Fibroblast of lung (primary cell): ENCODE measurements at regions not wholly inside any gene's neighbourhood (a gene's known extent, or its start where the extent isn't known, plus 50 kb on each side); places are given as distances from the start of the nearest gene placed in this dataset.

Source experiments
- DNase-seq, 2 donors: peaks; one replicate each; pipeline versions ENCODE4 v3.0.0 to v3.0.0-alpha.2; 2010; ENCODE audit warnings: low read depth in 2 of 2
- H2AFZ ChIP-seq: 2 replicates; pipeline ENCODE4 v1.5.1; 2012; ENCODE audit warnings: low read length, control low read depth, inconsistent platforms
- H3K27ac ChIP-seq: 2 replicates; pipeline ENCODE4 v1.5.1; 2011; ENCODE audit warnings: low read length, control low read depth; ENCODE audit not compliant: insufficient read depth
- H3K27me3 ChIP-seq: 2 replicates; pipeline ENCODE4 v1.5.1; 2011; ENCODE audit warnings: mild to moderate bottlenecking, low read length; ENCODE audit not compliant: control insufficient read depth, insufficient read depth
- H3K36me3 ChIP-seq: 2 replicates; pipeline ENCODE4 v1.5.1; 2011; ENCODE audit warnings: low read length; ENCODE audit not compliant: control insufficient read depth, insufficient read depth
- H3K4me1 ChIP-seq: 2 replicates; pipeline ENCODE4 v1.5.1; 2011; ENCODE audit warnings: low read length; ENCODE audit not compliant: control insufficient read depth, insufficient read depth; ENCODE audit errors: extremely low read depth
- H3K4me2 ChIP-seq: 2 replicates; pipeline ENCODE4 v1.5.1; 2011; ENCODE audit warnings: low read length, control low read depth; ENCODE audit not compliant: insufficient read depth; ENCODE audit errors: extremely low read depth
- H3K4me3 ChIP-seq, 4 experiments: fragments of 200-600 bp in 1 of 4; sonication (generic) in 1 of 4; replicated peaks in 1 of 4; 2 replicates each; pipeline ENCODE4 v1.5.1; 2011 to 2016; ENCODE audit warnings: low read length in 4 of 4, low read depth in 3 of 4, mild to moderate bottlenecking in 3 of 4, control low read depth in 2 of 4, inconsistent platforms in 1 of 4, mixed read lengths in 1 of 4; ENCODE audit not compliant: insufficient read depth in 1 of 4; ENCODE audit errors: control extremely low read depth in 1 of 4
- H3K79me2 ChIP-seq: 2 replicates; pipeline ENCODE4 v1.5.1; 2012; ENCODE audit warnings: mild to moderate bottlenecking, low read length, inconsistent platforms; ENCODE audit not compliant: control insufficient read depth, insufficient read depth
- H3K9ac ChIP-seq: 2 replicates; pipeline ENCODE4 v1.5.1; 2011; ENCODE audit warnings: mild to moderate bottlenecking, low read length, control low read depth; ENCODE audit not compliant: insufficient read depth
- H3K9me3 ChIP-seq: 2 replicates; pipeline ENCODE4 v1.5.1; 2012; ENCODE audit warnings: low read depth, low read length; ENCODE audit not compliant: control insufficient read depth, insufficient read depth
- H4K20me1 ChIP-seq: 2 replicates; pipeline ENCODE4 v1.5.1; 2011; ENCODE audit warnings: low read length; ENCODE audit not compliant: control insufficient read depth, insufficient read depth; ENCODE audit errors: extremely low read depth
- CTCF ChIP-seq, 2 donors: IDR thresholded peaks in 1 of 2; conservative IDR thresholded peaks in 1 of 2; 1 replicate in 1 of 2; 2 replicates in 1 of 2; pipeline ENCODE4 v1.5.1; 2011 to 2012; ENCODE audit warnings: low read length in 2 of 2, control low read depth in 1 of 2, inconsistent platforms in 1 of 2, low read depth in 1 of 2, mild to moderate bottlenecking in 1 of 2
- EZH2 ChIP-seq: IDR thresholded peaks from 2 replicates; pipeline ENCODE4 v1.5.1; 2012; ENCODE audit warnings: low read length, control low read depth, mild to moderate bottlenecking; ENCODE audit errors: missing control alignments

- no peak for TF ChIP-seq EZH2
- TF ChIP-seq CTCF (conservative IDR thresholded peaks at IDR 0.05 in 1 of 2, IDR thresholded peaks at IDR 0.05 in 1 of 2; ENCODE audit: low read depth in 1 of 2, low read length in 2 of 2), result no peak
- H3K4me2 ChIP-seq, result no peak overlapping the region
- H3K27ac ChIP-seq, result no peak overlapping the region
- H3K9ac ChIP-seq, result no peak overlapping the region
- no peak overlapping the region for H3K4me3 ChIP-seq
- H2AFZ ChIP-seq, result no peak overlapping the region
- no peaks in the 10 kb centered on the region for H3K36me3 ChIP-seq
- no peaks in the 10 kb centered on the region for H3K79me2 ChIP-seq
- H3K9me3 ChIP-seq, result no peaks in the 10 kb centered on the region
- H3K27me3 ChIP-seq, result peaks cover 12% of the 10 kb centered on the region
- no peaks in the 10 kb centered on the region for H4K20me1 ChIP-seq
- peak in 1 of 2 donors; percentile 35 for DNase-seq
- no peaks in the 10 kb centered on the region for H3K4me1 ChIP-seq
Observed at GRCh38 chr22:27391092-27391770, 410.3 kb downstream of the MN1 start.

GRCh38 chr22:27393371-27393770 lies 408.2 kb downstream of the MN1 start:
- Histone ChIP-seq H3K36me3 (no peaks in the 10 kb centered on the region), H3K27ac (no peak overlapping the region), H3K27me3 (peaks cover 5% of the 10 kb centered on the region), H3K79me2 (no peaks in the 10 kb centered on the region), H3K9me3 (no peaks in the 10 kb centered on the region), H3K9ac (no peak overlapping the region), H3K4me3 (no peak overlapping the region), H3K4me2 (no peak overlapping the region), H2AFZ (no peak overlapping the region), H3K4me1 (no peaks in the 10 kb centered on the region), H4K20me1 (no peaks in the 10 kb centered on the region)
- no peak for TF ChIP-seq EZH2
- no peak for TF ChIP-seq CTCF (conservative IDR thresholded peaks at IDR 0.05 in 1 of 2, IDR thresholded peaks at IDR 0.05 in 1 of 2; ENCODE audit: low read depth in 1 of 2, low read length in 2 of 2)
- no peak for DNase-seq

DNA sequence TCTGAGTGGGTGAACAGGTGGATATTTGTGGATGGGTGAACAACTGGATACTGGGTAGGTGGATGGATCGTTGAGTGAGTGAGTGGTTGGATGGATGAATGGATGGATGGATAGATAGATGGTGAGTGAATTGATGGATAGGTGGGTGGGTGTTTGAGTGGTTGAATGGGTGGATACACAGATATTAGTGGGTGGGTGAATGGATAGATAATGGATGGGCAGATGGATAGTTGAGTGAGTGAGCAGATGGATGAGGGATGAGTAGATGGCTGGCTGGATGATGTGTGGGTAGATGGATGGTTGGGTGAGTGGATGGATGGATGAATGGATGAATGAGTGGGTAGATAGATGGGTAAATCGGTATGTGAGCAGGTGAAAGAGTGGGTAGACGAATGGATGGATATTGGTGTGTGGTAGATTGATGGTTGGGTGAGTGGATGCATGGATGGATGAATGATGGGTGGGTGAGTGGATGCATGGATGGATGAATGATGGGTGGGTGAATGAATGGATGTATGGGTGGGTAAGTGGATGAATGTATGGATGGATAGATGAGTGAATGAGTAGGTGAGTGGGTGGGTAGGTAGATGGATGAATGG lies 406.7 kb downstream of the MN1 start:
- H3K36me3 ChIP-seq, result no peaks in the 10 kb centered on the region
- peaks cover 8% of the 10 kb centered on the region for H3K27me3 ChIP-seq
- H3K4me1 ChIP-seq, result no peaks in the 10 kb centered on the region
- no peak overlapping the region for H3K4me2 ChIP-seq
- no peak overlapping the region for H3K4me3 ChIP-seq
- no peak for TF ChIP-seq CTCF (conservative IDR thresholded peaks at IDR 0.05 in 1 of 2, IDR thresholded peaks at IDR 0.05 in 1 of 2; ENCODE audit: low read depth in 1 of 2, low read length in 2 of 2)
- no peak for TF ChIP-seq EZH2
- H3K79me2 ChIP-seq, result no peaks in the 10 kb centered on the region
- no peak overlapping the region for H2AFZ ChIP-seq
- H3K9me3 ChIP-seq, result no peaks in the 10 kb centered on the region
- no peaks in the 10 kb centered on the region for H4K20me1 ChIP-seq
- DNase-seq, result no peak
- H3K9ac ChIP-seq, result no peak overlapping the region
- no peak overlapping the region for H3K27ac ChIP-seq
